Keratinocyte (primary cell): ENCODE measurements at regions not wholly inside any gene's neighbourhood (a gene's known extent, or its start where the extent isn't known, plus 50 kb on each side); places are given as distances from the start of the nearest gene placed in this dataset.

Experiments used
- DNase-seq: peaks from one replicate; pipeline ENCODE4 v3.0.0-alpha.2; 2011; ENCODE audit warnings: low read depth, missing footprints, low spot score
- FAIRE-seq: peaks from 2 replicates; lab custom pipeline; 2011; peaks lifted over from hg19 to GRCh38; lab: Jason Lieb, UNC
- H2AFZ ChIP-seq: 2 replicates; pipeline ENCODE4 v1.6.0; 2012; ENCODE audit warnings: low read length, control low read depth, inconsistent platforms; ENCODE audit not compliant: control insufficient read depth
- H3K27ac ChIP-seq: 2 replicates; pipeline ENCODE4 v1.5.1; 2011; ENCODE audit warnings: low read length; ENCODE audit not compliant: control insufficient read depth, insufficient read depth
- H3K27me3 ChIP-seq: 3 replicates; pipeline ENCODE4 v1.6.0; 2011; ENCODE audit warnings: low read length; ENCODE audit not compliant: control insufficient read depth, insufficient read depth; ENCODE audit errors: extremely low read depth
- H3K36me3 ChIP-seq, 2 experiments: 2 replicates in 1 of 2; 3 replicates in 1 of 2; pipeline ENCODE4 v1.5.1; 2011; ENCODE audit warnings: low read length in 2 of 2, mild to moderate bottlenecking in 1 of 2; ENCODE audit not compliant: control insufficient read depth in 2 of 2, insufficient read depth in 2 of 2; ENCODE audit errors: extremely low read depth in 1 of 2
- H3K4me1 ChIP-seq: 3 replicates; pipeline ENCODE4 v1.5.1; 2011; ENCODE audit warnings: low read length; ENCODE audit not compliant: control insufficient read depth, insufficient read depth; ENCODE audit errors: extremely low read depth
- H3K4me2 ChIP-seq: 3 replicates; pipeline ENCODE4 v1.6.0; 2011; ENCODE audit warnings: low read depth, low read length; ENCODE audit not compliant: control insufficient read depth, insufficient read depth; ENCODE audit errors: extremely low read depth
- H3K4me3 ChIP-seq, 3 experiments: fragments of 200-600 bp in 1 of 3; sonication (generic) in 1 of 3; 2 replicates in 2 of 3; 3 replicates in 1 of 3; pipeline ENCODE4 v1.5.1; 2011 to 2016; ENCODE audit warnings: low read length in 3 of 3, mild to moderate bottlenecking in 3 of 3, control low read depth in 2 of 3, inconsistent platforms in 1 of 3, low read depth in 1 of 3, mixed read lengths in 1 of 3, mixed run types in 1 of 3, moderate library complexity in 1 of 3; ENCODE audit not compliant: control insufficient read depth in 2 of 3, insufficient read depth in 2 of 3; ENCODE audit errors: extremely low read depth in 1 of 3
- H3K79me2 ChIP-seq: 2 replicates; pipeline ENCODE4 v1.6.0; 2012; ENCODE audit warnings: low read length; ENCODE audit not compliant: control insufficient read depth, insufficient read depth
- H3K9ac ChIP-seq: 3 replicates; pipeline ENCODE4 v1.6.0; 2011; ENCODE audit warnings: low read length; ENCODE audit not compliant: control insufficient read depth, insufficient read depth; ENCODE audit errors: extremely low read depth
- H3K9me1 ChIP-seq: 3 replicates; pipeline ENCODE4 v1.6.0; 2011; ENCODE audit warnings: low read length; ENCODE audit not compliant: control insufficient read depth, insufficient read depth; ENCODE audit errors: extremely low read depth
- H3K9me3 ChIP-seq: 2 replicates; pipeline ENCODE4 v1.5.1; 2012; ENCODE audit warnings: low read depth, low read length; ENCODE audit not compliant: control insufficient read depth
- H4K20me1 ChIP-seq: 3 replicates; pipeline ENCODE4 v1.6.0; 2011; ENCODE audit warnings: low read length; ENCODE audit not compliant: control insufficient read depth, insufficient read depth; ENCODE audit errors: extremely low read depth
- CTCF ChIP-seq, 3 experiments: IDR thresholded peaks in 1 of 3; conservative IDR thresholded peaks in 1 of 3; optimal IDR thresholded peaks in 1 of 3; 2 replicates in 2 of 3; 3 replicates in 1 of 3; pipeline versions ENCODE3 to v1.5.1; 2011; ENCODE audit warnings: low read length in 3 of 3, mild to moderate bottlenecking in 3 of 3, moderate library complexity in 2 of 3, control low read depth in 1 of 3, inconsistent platforms in 1 of 3; ENCODE audit not compliant: insufficient read depth in 2 of 3; ENCODE audit errors: extremely low read depth in 1 of 3
- EZH2 ChIP-seq: IDR thresholded peaks from one replicate; pipeline ENCODE4 v1.6.1; 2012; ENCODE audit warnings: inconsistent platforms, mild to moderate bottlenecking, low read length, moderate library complexity
- dilution Hi-C: fragments of 300-500 bp; cut with MboI; formaldehyde crosslinking; loops from one replicate; pipeline ENCODE4 v1.7.0; 2020; ENCODE audit warnings: low sequenced_read_pairs; ENCODE audit not compliant: extremely low pct_ligation_motif_present

GRCh38 chr4:59222221-59222620 lies 1977.9 kb upstream of the ADGRL3 start:
- Histone ChIP-seq H3K27me3 (no peaks in the 10 kb centered on the region), H3K4me2 (no peak overlapping the region), H3K9me1 (no peaks in the 10 kb centered on the region), H3K9ac (no peak overlapping the region), H3K4me3 (no peak overlapping the region), H3K9me3 (no peaks in the 10 kb centered on the region), H3K79me2 (no peaks in the 10 kb centered on the region), H3K4me1 (no peaks in the 10 kb centered on the region), H2AFZ (no peak overlapping the region), H3K27ac (no peak overlapping the region), H4K20me1 (no peaks in the 10 kb centered on the region), H3K36me3 (no peaks in the 10 kb centered on the region)
- FAIRE-seq (no peak), DNase-seq (no peak)
- dilution Hi-C loops, result no loop called here
- TF ChIP-seq CTCF (optimal IDR thresholded peaks at IDR 0.05 in 1 of 3, IDR thresholded peaks at IDR 0.05 in 1 of 3, conservative IDR thresholded peaks at IDR 0.05 in 1 of 3; ENCODE audit: extremely low read depth in 1 of 3, insufficient read depth in 2 of 3, low read length in 3 of 3) (no peak), EZH2 (no peak)

- TF ChIP-seq CTCF (optimal IDR thresholded peaks at IDR 0.05 in 1 of 3, IDR thresholded peaks at IDR 0.05 in 1 of 3, conservative IDR thresholded peaks at IDR 0.05 in 1 of 3; ENCODE audit: extremely low read depth in 1 of 3, insufficient read depth in 2 of 3, low read length in 3 of 3) (no peak), EZH2 (no peak)
- FAIRE-seq, result no peak
- dilution Hi-C loops, result no loop called here
Measured at GRCh38 chr4:59223292-59223941, 1976.7 kb upstream of the ADGRL3 start.

More at GRCh38 chr4:59223292-59223941, 1976.7 kb upstream of the ADGRL3 start:
- H3K9me1 ChIP-seq, result no peaks in the 10 kb centered on the region
- H4K20me1 ChIP-seq, result no peaks in the 10 kb centered on the region
- no peak overlapping the region for H3K4me3 ChIP-seq
- H2AFZ ChIP-seq, result no peak overlapping the region
- no peaks in the 10 kb centered on the region for H3K4me1 ChIP-seq
- H3K36me3 ChIP-seq, result no peaks in the 10 kb centered on the region
- H3K4me2 ChIP-seq, result no peak overlapping the region
- DNase-seq, result no peak
- H3K27me3 ChIP-seq, result no peaks in the 10 kb centered on the region
- H3K9me3 ChIP-seq, result no peaks in the 10 kb centered on the region
- no peak overlapping the region for H3K9ac ChIP-seq
- no peak overlapping the region for H3K27ac ChIP-seq
- no peaks in the 10 kb centered on the region for H3K79me2 ChIP-seq
